GM19455 (cell line): ENCODE measurements at regions not wholly inside any gene's neighbourhood (a gene's known extent, or its start where the extent isn't known, plus 50 kb on each side); places are given as distances from the start of the nearest gene placed in this dataset.

Source experiments
- ATAC-seq: cut with Tn5 transposase; IDR thresholded peaks from one replicate; pipeline ENCODE4 v1.9.1; 2021; ENCODE audit not compliant: unreplicated experiment

- no peak for ATAC-seq
Observed at GRCh38 chr15:85889956-85890619, 95.4 kb upstream of the KLHL25 start.

GRCh38 chr15:85890620-85890980 lies 95.9 kb upstream of the KLHL25 start:
- no peak for ATAC-seq

- no peak for ATAC-seq
Observed at GRCh38 chr15:85891470-85891869, 96.7 kb upstream of the KLHL25 start.

- ATAC-seq: no peak
Observed at GRCh38 chr15:85892232-85892631, 97.5 kb upstream of the KLHL25 start.

GRCh38 chr15:85897207-85897894 lies 102.6 kb upstream of the KLHL25 start:
- ATAC-seq: no peak

GRCh38 chr15:85897895-85898717 lies 103.4 kb upstream of the KLHL25 start:
- no peak for ATAC-seq

GRCh38 chr15:85899927-85900326 lies 105.2 kb upstream of the KLHL25 start:
- no peak for ATAC-seq

GRCh38 chr15:85905751-85906450 lies 111.2 kb upstream of the KLHL25 start:
- ATAC-seq: no peak

GRCh38 chr15:85906640-85907039 lies 111.9 kb upstream of the KLHL25 start:
- no peak for ATAC-seq

- no peak for ATAC-seq
Observed at GRCh38 chr15:85910834-85911233, 116.1 kb upstream of the KLHL25 start.

- no peak for ATAC-seq
Observed at GRCh38 chr15:85913461-85913860, 118.7 kb upstream of the KLHL25 start.

GRCh38 chr15:85920956-85921355 lies 126.2 kb upstream of the KLHL25 start:
- ATAC-seq: no peak

- no peak for ATAC-seq
Observed at GRCh38 chr15:85924088-85924487, 129.4 kb upstream of the KLHL25 start.

GRCh38 chr15:85925649-85926237 lies 131.0 kb upstream of the KLHL25 start:
- ATAC-seq: no peak

GRCh38 chr15:85926834-85927233 lies 132.1 kb upstream of the KLHL25 start:
- ATAC-seq: no peak

GRCh38 chr15:85927931-85928537 lies 133.3 kb upstream of the KLHL25 start:
- ATAC-seq: no peak

- no peak for ATAC-seq
Observed at GRCh38 chr15:85929786-85930185, 135.1 kb upstream of the KLHL25 start.

- no peak for ATAC-seq
Observed at GRCh38 chr15:85932391-85932790, 137.7 kb upstream of the KLHL25 start.

- no peak for ATAC-seq
Observed at GRCh38 chr15:85934691-85935090, 140.0 kb upstream of the KLHL25 start.

GRCh38 chr15:85935182-85935581 lies 140.5 kb upstream of the KLHL25 start:
- no peak for ATAC-seq

GRCh38 chr15:85937661-85938060 lies 142.0 kb upstream of the AGBL1 start:
- no peak for ATAC-seq
